ENCODE measurements at regions not wholly inside any gene's neighbourhood (a gene's known extent, or its start where the extent isn't known, plus 50 kb on each side); places are given as distances from the start of the nearest gene placed in this dataset.

DNA sequence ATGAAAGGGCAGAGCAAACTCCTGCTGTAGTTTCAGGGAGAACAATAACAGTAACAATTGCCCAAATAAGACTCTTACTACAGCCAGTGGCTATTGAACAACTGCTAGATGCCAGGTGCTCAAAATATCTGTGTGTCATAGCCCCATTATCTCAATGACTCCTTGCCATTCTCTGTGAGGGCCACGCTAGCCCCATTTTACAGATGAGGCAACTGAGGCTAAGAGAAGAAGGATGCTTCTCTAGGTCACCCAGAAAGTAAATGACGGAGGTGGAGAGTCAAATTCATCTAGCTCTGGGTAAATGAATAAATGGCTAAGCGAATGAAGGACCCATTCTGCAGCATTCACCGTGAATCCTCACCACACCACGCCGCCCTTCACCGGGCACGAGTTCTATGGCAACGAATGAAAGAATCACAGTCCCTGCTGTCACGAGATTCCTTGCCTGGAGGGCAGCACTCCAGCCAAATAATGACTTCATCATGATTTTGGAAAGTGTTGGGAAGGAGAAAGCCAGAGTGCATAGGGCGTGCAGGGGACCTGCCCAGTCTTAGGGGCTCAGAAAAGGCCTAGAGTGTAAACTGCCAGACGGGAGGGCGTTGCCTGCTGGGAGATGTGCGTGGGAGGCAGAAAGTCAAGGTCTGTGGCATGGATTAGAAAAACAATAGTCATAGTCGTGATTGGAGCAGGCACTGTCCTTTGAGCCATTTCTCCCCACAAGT, 147.2 kb downstream of the C9orf50 start:
- peak; percentile 91 for DNase-seq (ENCODE audit: low read depth)

DNA sequence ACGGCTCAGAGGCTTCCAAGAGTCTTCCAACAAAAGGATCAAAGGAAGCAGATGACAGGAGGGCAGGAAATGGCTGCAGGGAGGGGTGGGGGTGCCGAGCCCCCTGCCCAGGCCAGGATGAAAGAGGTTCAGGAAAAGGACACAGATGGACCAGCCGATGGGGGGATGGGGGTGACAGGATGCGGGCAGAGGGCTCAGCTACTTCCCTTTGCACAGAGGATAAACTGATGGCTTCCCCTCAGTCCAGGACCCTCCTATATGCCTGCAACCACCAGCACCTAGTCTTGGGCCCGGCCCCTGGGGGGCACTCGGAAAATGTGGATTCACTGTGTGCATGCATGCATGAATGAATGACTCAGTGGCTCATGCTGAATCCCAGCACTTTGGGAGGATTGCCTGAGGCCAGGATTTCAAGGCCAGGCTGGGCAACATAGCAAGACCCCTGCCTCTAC, 148.2 kb downstream of the C9orf50 start:
- DNase-seq (ENCODE audit: low read depth): peak; percentile 75

DNA sequence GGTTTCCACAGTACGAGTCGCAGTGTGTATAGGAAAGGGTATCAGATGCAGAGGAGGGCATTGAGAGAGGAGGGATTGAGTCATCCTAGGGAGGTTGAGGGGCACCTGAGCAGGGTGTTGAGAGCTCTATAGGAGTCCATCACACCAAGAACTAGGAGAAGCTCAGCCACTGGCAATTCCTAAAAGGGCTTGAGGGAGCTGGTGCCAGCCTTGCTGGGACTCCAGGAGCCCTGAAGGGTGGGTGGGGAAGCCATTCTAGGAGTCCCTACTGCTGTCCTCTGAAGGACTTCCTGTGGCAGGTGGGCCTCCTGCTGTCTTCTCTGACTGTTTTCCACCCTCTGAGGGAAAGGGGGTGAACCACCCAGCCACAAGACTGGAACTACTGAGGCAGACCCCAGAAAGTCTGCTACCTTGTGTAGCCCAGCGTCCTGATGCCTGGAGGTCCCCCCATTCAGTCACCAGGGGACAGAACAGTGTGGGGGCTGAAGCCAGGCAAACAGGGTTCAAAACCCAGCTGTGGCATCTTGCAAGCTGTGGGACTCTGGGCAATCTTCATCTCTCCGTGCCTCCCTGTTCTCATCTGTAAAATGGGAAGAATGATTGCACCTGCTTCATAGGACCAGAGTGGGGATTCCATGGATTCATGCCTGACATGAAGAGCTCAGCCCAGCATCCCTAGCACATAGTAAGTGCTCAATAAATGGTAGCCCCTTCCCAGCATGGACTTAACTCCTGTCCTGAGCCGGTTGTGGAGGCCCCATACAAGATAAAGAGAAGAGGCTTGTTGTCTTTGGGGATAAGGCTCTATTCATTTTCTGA, 149.5 kb downstream of the C9orf50 start:
- no peak for DNase-seq (ENCODE audit: low read depth)

DNA sequence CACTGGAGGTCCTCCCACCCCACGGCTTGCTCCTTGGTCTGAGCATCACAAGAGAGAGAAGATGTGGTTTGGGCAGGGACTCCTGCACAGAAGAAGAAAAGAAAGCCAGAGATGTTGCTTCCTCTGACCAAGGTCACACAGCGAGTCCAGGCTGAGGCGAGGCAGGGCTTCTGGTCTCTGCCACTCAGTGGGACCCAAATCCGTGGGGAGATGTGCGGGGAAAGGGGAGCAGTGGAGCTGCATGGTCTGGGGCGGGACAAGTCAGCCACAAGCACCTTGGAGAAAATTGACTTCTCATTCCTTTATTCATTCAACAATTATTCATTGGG, 150.9 kb downstream of the C9orf50 start:
- DNase-seq (ENCODE audit: low read depth): no peak

DNA sequence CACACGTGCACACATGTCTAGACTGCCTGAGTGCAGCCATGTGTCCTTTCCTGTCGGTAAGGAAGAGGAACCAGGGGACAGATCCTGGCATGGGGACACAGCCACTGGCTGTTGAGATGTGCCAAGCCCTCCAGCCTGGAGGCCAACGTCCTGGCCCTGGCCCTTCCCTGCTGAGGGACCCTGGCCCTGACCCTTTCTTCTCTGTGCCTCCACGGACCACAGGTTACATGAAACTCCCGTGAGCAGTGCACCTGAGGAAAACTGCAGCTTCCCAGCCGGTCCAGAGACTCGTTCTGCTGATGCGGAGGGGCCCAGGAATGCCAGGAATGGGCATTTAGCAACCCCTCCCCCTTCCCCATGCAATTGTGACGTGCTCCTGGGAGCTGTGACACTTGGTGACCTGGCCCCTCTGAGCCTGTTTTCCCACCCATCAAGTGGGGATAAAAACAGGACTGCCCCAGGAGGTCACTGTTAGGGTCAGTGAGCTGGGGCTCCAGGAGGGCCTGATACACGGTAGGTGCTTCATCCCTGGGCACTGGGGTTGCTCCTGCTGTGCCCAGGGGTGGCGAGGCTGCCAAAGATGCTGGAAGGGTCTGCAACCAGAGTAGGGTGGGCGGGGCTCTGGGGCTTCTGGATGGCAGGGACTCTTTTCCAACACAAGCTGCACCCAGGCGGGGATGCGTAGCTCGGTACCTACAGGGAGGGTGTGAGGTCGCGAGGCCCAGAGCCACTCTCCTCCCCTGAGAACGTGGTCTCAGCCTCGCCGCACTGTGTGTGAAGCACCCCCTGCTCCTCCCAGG, 151.5 kb downstream of the C9orf50 start:
- no peak for DNase-seq (ENCODE audit: low read depth)

DNA sequence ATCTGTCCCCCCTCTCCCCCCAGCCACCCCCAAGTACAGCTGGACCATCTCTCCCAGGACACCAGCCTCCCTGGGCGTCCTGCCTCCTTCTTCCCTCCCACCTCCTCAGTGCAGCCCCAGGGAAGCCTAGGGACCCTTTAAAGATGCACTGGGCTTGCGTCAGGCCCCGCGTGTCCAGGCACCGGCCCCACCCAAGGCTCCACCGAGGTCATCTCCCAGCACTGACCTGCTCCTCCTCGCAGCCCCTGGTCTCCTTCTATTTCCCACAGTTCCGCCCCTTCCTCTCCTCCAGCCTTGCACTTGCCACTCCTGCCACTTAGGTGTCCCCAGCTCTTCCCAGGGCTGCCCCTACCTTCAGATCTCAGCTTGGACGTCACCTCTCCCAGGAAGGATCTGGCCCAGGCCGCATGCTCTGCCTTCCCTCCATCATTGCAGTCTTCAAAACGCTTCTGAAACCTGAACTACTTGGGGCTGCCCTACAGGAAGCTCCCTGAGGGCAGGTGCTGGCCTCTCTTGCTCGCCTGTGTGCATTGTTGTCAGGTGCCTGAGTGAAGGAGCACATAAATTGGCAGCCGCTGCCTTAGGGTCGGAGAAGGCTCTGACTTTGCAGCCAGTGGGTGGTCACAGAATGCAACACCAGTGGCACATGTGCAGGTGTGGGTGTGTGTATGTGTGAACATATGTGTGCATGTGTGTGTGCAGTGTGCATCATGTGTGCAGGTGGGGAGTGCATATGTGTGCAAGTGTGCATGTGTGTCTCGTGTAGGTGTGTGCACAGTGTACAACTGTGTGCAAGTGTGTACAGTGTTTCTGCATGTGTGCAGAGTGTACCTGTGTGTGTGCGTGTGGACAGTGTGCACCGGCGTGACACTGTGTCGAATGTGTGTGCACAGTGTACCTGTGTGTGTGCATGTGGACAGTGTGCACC, 152.9 kb downstream of the C9orf50 start:
- DNase-seq (ENCODE audit: low read depth): no peak

DNA sequence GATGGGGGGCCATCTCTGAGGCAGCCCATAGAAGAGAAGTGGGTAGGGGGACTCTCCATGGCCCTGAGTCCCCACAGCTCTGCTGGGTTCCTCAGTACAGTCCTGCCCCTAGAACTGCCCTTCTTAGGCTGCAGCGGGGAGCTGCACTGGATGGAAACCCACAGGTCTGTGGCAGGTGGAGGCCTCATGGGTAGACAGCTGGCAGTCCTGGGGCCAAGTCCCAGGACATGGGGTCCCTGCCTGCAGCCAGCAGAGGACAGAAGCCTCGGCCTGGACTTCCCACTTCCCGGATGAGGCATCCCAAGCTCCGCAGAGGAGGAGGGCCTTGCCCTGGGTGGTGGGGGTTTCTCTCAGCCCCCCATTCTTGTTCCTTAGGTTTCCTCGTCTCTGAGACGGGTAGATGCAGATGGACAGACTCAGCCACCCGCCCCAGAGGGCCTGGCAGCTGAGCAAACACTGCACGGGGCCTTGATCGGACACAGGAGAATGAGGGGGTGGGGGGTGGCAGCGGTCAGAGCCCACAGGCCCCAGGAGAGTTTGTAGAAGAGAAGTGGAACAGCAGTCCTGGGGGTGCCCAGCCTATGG, 153.8 kb downstream of the C9orf50 start:
- no peak for DNase-seq (ENCODE audit: low read depth)

DNA sequence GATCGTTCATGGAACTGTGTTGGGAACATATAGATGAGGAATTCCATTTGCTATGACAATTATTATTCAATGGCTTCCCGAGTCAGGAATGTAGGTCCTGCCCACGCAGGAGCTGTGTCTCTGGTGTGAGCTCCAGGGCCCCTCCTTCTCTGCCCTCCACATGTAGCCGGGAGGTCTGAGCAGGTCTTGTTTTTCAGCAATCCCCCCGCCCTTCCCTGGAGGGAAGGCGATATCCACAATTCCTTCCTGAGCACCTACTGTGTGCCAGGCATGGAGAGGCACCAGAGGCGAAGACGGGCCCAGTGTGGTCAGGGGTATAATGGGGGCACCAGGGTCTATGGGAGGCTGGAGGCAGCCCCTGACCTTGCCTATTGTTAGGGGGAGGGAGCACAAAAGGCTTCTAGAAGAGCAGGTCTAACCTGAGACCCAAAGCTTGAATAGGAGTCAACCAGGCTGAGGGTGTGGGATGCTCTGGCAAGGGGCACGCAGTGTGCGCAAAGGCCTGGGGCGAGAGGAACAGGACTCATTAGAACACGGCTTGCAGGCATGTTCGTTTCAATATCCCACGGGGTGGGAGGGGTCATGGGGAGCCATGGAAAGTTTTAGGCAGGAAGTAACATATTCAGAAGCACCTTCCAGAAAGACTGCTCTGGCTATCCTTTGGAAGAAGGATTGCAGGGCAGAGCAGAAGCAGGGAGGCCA, 154.9 kb downstream of the C9orf50 start:
- no peak for DNase-seq (ENCODE audit: low read depth)

DNA sequence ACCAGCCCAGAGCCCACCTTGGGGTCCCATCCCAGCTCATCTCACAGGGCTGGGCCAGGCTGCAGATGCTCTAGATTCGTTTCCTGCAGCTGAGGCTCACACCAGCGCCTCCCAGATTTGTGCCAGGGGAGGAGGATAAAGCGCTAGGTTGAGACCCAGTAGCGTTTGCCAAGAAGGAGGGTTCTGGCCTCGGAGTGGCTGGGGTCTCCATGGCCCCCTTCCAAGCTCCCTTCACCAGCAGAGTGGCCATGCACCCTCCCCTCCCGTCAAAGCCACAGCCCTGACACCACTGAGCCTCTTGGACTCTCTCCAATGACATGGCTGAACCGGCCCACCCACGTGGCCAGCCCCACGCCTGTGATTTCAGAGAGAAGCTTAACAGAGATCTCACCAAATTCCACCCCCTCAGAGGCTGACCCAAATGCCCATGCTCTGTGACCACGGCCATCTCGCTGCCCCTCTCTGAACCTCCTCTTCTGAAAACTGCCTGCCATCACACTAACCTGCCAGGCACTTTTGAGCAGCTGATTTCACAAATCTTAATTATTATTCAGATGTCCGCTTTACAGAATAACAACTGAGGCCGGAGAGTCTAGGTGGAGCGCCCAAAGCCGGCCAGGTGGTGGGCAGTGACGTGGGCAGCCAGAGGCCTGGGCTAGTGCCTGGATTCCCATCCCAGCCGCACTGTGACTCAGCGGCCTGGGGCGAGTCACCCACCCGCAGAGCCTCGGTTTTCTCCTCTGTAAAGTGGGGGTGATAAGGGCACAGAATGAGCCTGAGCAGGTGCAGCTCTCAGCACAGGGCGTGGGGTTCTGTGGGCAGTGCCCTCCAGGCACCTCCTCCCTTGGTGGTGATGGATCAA, 155.7 kb downstream of the C9orf50 start:
- peak; percentile 60 for DNase-seq (ENCODE audit: low read depth)

DNA sequence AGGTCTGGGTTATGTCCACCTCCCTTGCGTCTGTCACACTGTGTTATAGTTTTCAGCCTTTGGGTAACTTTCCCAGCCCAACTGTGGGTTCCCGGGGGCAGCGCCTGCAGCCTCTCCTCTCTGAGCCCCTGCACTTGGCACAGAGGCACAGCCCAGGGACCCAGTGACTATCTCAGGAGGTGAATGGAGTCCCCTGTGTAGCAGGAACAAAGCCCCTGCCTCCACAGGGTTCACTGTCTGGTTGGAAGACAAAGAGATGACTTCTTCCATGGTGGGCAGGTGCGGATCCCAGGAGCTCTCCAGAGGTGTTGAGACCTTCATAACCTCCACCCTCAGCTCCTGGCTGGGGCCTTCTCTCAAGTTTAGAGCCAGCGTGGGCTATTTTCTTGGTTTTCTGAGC, 156.9 kb downstream of the C9orf50 start:
- DNase-seq (ENCODE audit: low read depth): no peak

DNA sequence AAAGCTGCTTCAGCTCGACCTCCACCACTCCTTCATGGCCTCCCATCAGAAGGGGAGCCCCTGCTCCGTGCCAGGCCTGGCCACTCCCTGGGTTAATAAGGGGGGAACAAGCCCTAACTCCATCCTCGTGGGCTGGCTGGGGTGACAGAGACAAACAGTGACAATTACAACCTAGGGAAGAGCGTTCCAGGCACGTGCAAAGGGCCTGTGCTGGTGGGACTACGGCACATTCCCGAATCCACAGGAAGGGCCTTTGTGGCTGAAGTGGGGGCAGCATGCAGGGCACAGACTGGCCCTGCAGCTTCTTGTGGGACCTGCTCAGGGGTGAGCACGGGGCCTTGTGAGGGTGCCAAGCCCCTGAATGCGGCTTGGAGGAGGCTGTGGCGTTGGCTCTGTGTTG, 157.4 kb downstream of the C9orf50 start:
- DNase-seq (ENCODE audit: low read depth): no peak

DNA sequence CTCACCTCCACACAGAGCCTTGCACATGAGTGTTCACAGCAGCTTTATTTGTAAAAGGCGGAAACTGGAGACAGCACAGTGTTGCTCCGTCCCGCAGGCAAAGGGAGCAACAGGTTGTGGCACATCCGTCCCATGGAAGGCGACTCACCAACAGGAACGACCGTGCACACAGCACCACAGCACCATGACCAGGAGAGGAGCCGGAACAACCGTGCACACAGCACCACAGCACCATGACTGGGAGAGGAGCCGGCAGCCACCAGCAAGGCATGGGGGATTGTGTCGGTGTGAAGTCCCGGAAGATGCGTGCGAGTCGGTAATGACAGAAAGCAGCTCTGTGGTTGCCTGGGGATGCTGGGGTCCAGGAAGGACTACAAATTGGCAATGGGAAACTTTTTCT, 158.5 kb downstream of the C9orf50 start:
- no peak for DNase-seq (ENCODE audit: low read depth)

DNA sequence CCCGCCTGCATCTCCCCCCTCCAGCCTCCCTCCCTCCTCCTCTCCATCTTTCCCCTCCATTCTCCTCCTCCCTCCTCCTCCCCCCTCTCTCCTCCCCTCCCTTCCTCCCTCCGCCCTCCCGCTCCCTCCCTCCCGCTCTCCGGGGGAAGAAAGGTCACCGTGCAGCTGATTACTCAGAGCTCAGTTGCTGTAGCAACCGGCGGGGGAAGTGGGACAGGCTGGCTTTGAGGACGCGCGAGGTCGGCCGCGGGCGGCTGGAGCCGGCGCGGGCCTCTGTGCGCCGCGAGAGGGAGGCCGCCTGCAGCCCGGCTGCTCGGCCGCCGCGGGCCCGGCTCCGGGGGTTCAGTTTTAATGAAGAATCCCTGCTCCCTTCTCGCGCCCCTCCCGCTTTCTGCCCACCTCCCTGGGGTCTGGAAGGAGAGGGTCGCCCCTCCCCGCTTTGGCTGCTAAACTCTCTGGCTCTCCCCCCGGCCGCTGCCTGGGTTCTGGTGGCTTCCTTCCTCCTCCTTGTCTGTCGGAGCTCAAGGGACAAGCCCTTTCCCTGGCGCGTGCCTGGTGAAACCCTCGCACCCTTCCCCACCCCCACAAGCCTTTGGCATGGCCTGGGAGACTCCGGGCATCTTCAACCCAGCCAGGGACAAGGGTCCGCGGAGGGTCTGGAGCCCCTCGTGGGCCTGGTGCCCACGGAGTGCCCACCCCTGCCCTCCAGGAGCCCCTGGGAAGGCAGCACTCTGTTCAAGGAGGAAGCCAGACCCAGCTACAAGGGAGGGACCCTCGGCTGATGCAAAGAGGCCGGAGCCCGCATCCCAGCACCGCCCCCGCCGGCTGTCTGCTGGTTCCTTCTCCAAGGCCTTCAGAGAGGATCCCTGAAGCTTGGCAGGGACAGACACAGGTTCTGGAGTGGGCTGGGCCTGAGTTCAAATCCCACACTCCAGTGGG, 160.3 kb downstream of the C9orf50 start:
- peak; percentile 100 for DNase-seq (ENCODE audit: low read depth)

DNA sequence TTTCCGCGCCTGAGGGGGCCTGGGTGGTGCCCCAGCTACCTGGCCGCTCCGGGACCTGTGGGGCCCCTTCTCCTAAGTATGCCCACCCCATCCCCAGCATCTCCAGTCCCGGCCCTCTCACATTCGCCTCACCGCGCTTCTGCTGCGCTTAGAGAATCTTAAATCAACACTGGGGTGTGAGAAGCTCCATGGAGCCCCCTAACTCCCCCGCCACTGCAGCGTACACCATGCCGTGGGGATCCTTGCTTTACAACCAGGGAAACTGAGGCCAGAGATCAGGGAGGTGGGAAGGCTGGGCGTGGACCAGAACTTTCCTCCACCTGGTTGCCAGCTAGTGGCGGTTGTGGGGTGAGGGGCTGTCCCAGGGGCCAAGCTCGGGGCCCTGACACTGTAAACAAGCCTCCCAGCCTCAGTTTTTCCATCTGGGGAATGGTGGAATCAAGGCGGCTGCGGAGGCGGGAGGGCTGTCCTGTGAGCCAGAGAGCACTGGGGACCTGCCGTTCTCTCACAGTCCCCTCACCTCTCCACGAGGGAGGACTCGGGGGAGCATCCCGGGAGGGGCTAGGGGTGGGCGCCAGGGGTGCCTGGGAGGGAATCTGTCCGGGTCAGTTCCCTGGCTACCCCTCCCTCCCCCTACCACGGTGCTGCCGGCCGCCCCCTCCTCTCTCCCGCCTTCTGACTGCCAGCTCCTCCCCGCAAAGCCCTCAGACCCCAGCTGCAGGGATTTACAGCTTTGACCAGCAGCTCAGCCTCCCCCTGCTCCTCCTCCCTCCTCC, 161.2 kb downstream of the C9orf50 start:
- no peak for DNase-seq (ENCODE audit: low read depth)

DNA sequence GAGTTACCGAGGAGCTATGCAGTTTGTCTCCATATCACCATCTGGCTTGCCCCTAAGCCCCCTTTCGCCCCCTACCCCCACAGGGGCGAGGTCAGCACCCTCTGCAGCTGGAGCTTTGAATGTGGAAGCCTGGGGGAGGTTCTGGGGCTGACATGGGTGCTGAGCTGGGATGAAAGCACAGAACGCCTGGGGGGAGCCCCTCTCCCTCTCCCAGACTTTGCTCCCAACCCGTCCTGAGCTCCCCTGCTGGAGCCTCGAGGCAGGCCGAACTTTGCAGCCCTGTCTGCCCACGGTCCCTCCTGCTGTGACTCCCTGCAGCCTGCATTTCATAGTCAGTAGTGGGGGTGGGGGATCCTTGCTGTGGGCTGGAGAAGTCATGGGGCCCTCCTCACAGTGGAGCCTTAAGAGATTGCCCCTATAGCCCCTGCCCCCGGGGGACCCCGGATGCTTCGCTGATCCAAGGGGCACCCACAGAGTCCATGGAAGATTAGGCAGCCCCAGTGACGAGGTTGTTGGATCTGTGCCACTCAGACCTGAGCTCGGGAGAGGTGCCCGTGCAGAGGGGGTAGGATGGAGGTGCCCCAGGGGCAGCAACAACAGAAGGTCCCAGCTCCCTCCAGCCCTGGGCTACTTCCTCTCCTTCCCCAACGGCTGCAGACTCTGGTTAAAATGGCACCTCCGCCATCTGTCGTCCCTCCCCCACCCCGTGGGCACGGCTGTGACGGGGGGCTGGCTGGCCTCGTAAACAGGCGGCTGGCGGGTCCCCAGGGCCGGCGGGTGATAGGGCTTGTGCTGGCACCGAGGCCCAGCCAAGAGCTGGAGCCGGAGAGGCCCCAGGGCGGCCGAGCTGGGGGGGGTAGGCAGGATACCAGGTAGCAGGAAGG, 162.0 kb downstream of the C9orf50 start:
- peak; percentile 73 for DNase-seq (ENCODE audit: low read depth)

DNA sequence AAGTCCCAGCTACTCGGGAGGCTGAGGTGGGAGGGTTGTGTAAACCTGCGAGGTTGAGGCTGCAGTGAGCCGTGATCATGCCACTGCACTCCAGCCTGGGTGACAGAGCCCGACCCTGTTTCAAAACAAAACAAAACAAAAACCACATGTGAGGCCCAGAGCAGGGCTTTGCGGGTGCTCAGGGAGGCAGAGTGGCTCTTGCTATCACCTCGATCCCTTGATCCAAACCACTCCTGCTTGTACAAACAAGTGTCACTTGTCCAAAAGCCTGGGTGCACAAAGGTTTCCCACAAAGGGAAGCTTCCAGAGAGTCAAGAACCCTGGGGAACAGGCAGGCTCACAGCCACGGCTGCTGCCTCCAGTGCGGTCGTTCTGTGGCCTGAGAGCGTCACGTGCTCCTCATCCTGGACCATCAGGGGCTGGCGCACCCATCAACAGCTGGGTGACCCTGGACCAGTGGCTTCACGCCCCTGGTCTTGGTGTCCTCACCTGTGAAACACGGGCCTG, 162.7 kb downstream of the C9orf50 start:
- DNase-seq (ENCODE audit: low read depth): peak; percentile 75

All from M059J (cell line).